Astrocyte of the hippocampus (primary cell): ENCODE measurements at regions not wholly inside any gene's neighbourhood (a gene's known extent, or its start where the extent isn't known, plus 50 kb on each side); places are given as distances from the start of the nearest gene placed in this dataset.

Experiments
- DNase-seq: peaks from one replicate; pipeline ENCODE4 v3.0.0; 2011; ENCODE audit warnings: low read depth, low spot score

DNA sequence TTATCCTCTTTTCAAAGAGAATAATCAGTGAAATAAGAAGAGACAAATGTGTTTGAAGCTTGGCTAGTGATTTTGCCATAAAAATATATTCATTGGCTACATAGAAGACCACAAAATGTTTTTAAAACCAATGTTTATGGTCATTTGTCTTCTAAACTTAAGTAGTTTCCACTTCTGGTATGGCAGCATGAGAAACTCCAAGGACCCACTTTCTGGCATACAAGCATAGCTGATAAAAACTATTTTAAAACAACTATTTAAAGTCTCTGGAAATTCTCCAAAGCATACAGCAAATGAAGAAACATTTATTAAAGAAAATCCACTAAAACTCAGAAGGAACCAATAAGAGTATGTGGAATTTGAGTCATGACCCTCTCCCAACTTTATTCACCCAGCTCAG, 89.2 kb upstream of the TOMM7 start:
- DNase-seq, result peak; percentile 10

- DNase-seq, result no peak
Observed at GRCh38 chr7:22909917-22910316, 87.3 kb upstream of the TOMM7 start.

GRCh38 chr7:22907805-22908204, 85.2 kb upstream of the TOMM7 start:
- no peak for DNase-seq

DNA sequence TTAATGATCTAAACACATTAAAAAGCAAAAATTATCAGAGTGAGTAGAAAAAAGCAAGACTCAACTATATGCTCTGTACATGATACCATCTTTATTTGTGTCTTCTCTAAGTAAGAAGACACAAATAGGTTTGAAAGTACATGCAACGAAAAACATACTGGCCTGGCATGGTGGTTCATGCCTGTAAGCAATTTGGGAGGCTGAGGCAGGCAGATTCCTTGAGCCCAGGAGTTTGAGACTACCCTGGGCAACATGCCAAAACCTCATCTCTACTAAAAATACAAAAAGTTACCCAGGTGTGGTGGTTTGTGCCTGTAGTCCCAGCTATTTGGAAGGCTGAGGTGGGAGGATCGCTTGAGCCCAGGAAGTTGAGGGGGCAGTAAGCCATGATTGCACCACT, 78.1 kb upstream of the TOMM7 start:
- no peak for DNase-seq

DNA sequence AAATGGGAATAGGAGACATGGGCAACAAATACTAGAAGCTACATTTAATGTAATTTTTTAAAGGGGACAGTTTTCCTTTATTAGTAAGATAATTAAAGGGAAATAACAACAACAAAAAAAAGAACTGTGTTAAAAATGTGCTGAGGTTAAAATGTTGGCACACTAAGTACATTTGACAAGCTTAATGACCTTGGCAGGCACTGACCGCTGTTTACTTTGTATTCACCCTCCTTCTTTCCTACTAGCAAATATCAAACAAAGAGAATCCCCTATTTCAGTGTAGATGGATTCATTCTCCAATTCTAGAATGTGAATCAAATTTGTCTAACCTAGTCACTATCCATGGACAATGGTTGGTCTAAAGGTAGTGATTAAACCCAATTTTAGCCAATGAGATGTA, 77.5 kb upstream of the TOMM7 start:
- no peak for DNase-seq

DNA sequence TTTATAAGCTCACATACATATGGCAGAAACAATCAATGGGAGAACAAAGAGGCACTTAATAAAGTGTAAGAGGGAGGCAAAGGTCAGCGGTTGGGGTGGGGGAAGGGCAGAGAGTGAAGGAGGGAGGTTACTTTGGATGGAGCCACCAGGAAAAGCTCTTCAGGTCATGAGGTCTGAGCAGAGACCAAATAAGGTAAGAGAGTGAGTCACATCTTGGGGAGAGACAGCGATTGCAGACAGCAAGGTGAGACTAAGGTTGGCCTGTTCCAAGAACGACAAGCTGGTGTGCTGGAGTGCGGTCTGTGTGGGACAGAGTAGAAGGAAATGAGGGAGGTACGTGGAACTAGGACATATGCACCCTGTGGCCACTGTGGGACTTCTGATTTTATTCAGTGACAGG, 74.3 kb upstream of the TOMM7 start:
- no peak for DNase-seq

- no peak for DNase-seq
Observed at GRCh38 chr7:22895828-22896165, 73.1 kb upstream of the TOMM7 start.

DNA sequence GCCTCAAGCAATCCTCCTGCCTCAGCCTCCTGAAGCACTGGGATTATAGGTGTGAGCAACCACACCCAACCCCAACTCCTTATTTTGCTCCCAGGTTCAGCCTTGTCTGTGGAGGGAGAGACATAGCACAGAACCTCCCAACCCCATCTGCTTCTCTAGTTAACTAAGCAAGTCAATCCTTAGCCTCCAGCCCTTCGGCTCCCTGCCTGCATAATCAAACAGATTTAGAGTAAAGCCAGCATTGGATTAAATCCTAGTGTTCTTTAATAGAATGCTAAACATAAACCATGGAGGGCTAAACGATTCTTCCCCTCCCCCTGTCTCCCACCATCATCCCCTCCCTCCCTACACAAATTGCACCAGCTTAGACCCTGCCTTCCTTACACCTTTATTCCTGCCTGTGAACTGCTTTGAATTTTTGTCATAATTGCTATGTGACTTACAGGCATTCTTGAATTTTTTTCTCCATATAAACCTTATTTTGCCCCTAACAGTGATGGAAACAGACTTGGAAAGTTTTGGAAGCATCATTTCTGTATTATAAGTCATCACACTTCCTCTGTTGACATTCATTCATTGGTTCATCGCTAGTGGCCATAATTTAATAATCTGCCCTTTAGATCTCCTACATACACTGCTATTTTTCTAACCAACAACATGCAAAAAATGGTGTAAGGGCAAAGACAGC, 72.6 kb upstream of the TOMM7 start:
- no peak for DNase-seq

DNA sequence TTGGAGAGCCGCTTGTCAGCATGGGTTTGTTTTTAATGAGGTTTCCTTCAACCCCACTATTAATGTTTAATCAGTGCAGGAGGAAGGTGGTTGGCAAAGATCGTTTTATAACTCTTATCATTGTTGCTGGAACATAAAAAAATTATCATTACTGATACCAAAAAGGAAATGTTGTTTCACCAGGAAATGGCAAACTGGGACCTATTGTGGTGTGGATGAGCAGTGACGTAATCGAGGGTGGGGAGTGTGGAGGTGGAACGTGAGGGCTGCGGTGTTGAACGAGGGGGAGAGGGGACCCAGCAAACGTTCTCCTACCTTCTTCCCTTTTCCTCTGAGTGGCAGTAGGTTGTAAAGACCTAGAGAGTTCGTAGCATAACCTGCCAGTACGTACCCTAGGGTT, 71.9 kb upstream of the TOMM7 start:
- DNase-seq, result no peak

DNA sequence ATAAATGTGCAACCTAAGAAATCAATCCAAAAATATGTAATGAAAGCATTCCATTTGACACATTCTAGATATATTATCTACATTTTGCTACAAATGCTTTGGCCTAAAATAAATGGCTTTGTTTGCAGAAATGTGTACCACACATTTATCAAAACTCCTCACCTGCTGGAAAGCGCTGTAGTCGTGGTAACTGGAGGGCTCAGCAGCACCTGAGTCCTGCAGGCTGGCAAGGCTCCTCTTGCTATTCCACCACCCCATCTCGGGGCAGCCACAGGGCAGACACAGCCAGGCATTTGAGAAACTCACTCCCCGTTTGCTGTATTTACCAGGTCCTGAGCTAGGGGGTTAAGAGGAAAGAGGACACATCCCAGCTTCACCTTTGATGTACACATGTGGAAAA, 68.1 kb upstream of the TOMM7 start:
- no peak for DNase-seq

- DNase-seq, result no peak
Observed at GRCh38 chr7:22885797-22886261, 63.2 kb upstream of the TOMM7 start.

GRCh38 chr7:22884911-22885788, 62.5 kb upstream of the TOMM7 start:
- DNase-seq, result no peak

- DNase-seq, result no peak
Observed at GRCh38 chr7:22882106-22882505, 59.5 kb upstream of the TOMM7 start.

GRCh38 chr7:22879709-22880306, 57.2 kb upstream of the TOMM7 start:
- DNase-seq, result no peak

DNA sequence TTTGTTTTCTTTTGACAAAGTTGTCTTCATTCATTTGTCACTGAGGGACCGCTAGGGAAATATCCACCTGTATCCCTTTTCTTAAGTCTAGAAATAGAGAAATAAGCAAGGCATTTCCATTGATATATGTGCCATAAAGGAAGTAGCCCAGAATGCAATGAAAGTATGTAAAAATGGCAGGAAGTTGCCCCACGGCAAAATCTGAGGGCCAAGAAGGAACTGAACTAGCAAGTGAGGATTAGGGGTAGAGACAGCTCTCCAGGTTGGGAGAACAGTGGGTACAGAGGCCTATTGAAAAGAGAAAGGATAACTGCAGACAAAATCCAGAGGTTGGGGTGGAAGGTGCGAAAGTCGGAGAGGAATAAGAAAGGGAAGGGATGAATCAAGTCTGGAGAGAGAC, 56.6 kb upstream of the TOMM7 start:
- no peak for DNase-seq

GRCh38 chr7:22876986-22877729, 54.5 kb upstream of the TOMM7 start:
- DNase-seq, result no peak

GRCh38 chr7:22875470-22875869, 52.8 kb upstream of the TOMM7 start:
- DNase-seq, result no peak

DNA sequence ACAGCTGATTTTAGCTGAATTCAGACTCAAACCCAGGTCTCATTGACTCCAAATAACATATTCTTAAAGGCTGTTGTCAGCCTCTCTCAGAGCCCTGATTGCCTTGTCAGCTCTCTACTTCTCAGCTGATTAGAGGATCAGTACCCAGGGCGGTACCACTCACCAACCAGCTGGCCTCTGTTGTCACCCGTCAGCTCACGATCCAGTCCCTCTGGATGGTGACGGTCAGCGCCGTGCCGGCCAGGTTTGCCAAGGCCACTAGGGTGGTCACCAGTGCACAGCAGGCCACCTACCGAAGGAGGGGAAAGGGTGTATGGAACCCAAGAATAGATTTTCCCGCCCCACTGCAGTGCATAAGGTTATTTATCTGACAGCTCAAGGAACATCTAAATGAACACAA, 52.3 kb upstream of the TOMM7 start:
- no peak for DNase-seq
